HCT116 (cell line): ENCODE measurements at regions not wholly inside any gene's neighbourhood (a gene's known extent, or its start where the extent isn't known, plus 50 kb on each side); places are given as distances from the start of the nearest gene placed in this dataset.

Experiments
- ATAC-seq: fragments of 200-7000 bp; cut with Tn5 transposase; 2 replicates; pipeline ENCODE4 v1.9.1; 2020; ENCODE audit warnings: mild to moderate bottlenecking, moderate library complexity
- BruUV-seq: library from RNA; stranded (reverse); fragments of 400-500 nt; replicated peaks from 2 replicates; lab custom pipeline; 2021; lab: Mats Ljungman, UMichigan
- CTCF ChIA-PET: fragments of 300-600 bp; sonication (Branson Sonifier 250); formaldehyde crosslinking; loops from one replicate; lab custom pipeline; 2021; ENCODE audit warnings: antibody characterized with exemption; lab: Charles Lee
- POLR2A ChIA-PET: fragments of 300-600, 350-600 bp; sonication (Branson Sonifier 250); formaldehyde crosslinking; loops from one replicate; lab custom pipeline; 2021; ENCODE audit warnings: antibody characterized with exemption; lab: Charles Lee
- RAD21 ChIA-PET, 2 experiments: fragments of 300-600 bp; sonication (Branson Sonifier 250); formaldehyde crosslinking; loops; one replicate each; lab custom pipeline; 2023; ENCODE audit warnings: low total read pairs in 2 of 2; ENCODE audit not compliant: uncharacterized antibody in 2 of 2, unreplicated experiment in 2 of 2, low non-redundant PET in 1 of 2; lab: Charles Lee
- DNase-seq: peaks from one replicate; pipeline ENCODE4 v3.0.0-alpha.2; 2010; ENCODE audit warnings: low read depth, low spot score
- H2AFZ ChIP-seq: fragments of 200-600 bp; shearing (Covaris generic), sonication (generic); 2 replicates; pipeline ENCODE4 v1.6.1; 2017; ENCODE audit warnings: low read depth, mixed run types, mixed read lengths, antibody characterized with exemption, low read length; ENCODE audit not compliant: poor library complexity, severe bottlenecking
- H3K27ac ChIP-seq: 2 replicates; pipeline ENCODE4 v1.5.1; 2012; ENCODE audit warnings: low read depth, low read length
- H3K27me3 ChIP-seq: fragments of 200-600 bp; sonication (generic); 2 replicates; pipeline ENCODE4 v1.6.1; 2016; ENCODE audit warnings: mixed run types, low read length, mixed read lengths; ENCODE audit not compliant: insufficient read depth
- H3K36me3 ChIP-seq, 2 experiments: fragments of 200-500 bp in 1 of 2; fragments of 200-600 bp in 1 of 2; sonication (Bioruptor generic) in 1 of 2; sonication (generic) in 1 of 2; 2 replicates each; pipeline versions ENCODE4 v1.5.1 to v1.6.1; 2014 to 2016; ENCODE audit warnings: low read length in 2 of 2, inconsistent platforms in 1 of 2, mixed read lengths in 1 of 2, mixed run types in 1 of 2; ENCODE audit not compliant: insufficient read depth in 2 of 2, control insufficient read depth in 1 of 2
- H3K4me1 ChIP-seq, 2 experiments: fragments of 200-600 bp in 1 of 2; sonication (generic) in 1 of 2; 2 replicates each; pipeline versions ENCODE4 v1.5.1 to v1.6.1; 2012 to 2017; ENCODE audit warnings: low read length in 2 of 2, inconsistent platforms in 1 of 2, mild to moderate bottlenecking in 1 of 2, mixed read lengths in 1 of 2, mixed run types in 1 of 2, moderate library complexity in 1 of 2; ENCODE audit not compliant: insufficient read depth in 2 of 2, control insufficient read depth in 1 of 2
- H3K4me2 ChIP-seq: fragments of 200-600 bp; sonication (generic); 2 replicates; pipeline ENCODE4 v1.6.1; 2017; ENCODE audit warnings: mixed run types, low read length, mixed read lengths
- H3K4me3 ChIP-seq, 2 experiments: fragments of 200-600 bp in 1 of 2; sonication (generic) in 1 of 2; replicated peaks in 1 of 2; 2 replicates each; pipeline ENCODE4 v1.5.1; 2011 to 2016; ENCODE audit warnings: low read length in 2 of 2, control low read depth in 1 of 2, low read depth in 1 of 2, mild to moderate bottlenecking in 1 of 2, mixed read lengths in 1 of 2, mixed run types in 1 of 2
- H3K79me2 ChIP-seq: fragments of 200-600 bp; sonication (generic); 2 replicates; pipeline ENCODE4 v1.6.1; 2017; ENCODE audit warnings: mild to moderate bottlenecking, mixed run types, low read length, moderate library complexity, mixed read lengths; ENCODE audit not compliant: insufficient read depth
- H3K9ac ChIP-seq: fragments of 200-600 bp; sonication (generic); 2 replicates; pipeline ENCODE4 v1.6.1; 2016; ENCODE audit warnings: low read length, mixed read lengths
- H3K9me2 ChIP-seq: fragments of 200-600 bp; sonication (generic), shearing (Covaris generic); 2 replicates; pipeline ENCODE4 v1.6.1; 2017; ENCODE audit warnings: mixed run types, mild to moderate bottlenecking, moderate library complexity; ENCODE audit not compliant: insufficient read depth
- H3K9me3 ChIP-seq, 2 experiments: fragments of 200-500 bp in 1 of 2; fragments of 200-600 bp in 1 of 2; sonication (Bioruptor generic) in 1 of 2; sonication (generic) in 1 of 2; 2 replicates each; pipeline ENCODE4 v1.6.1; 2014 to 2017; ENCODE audit warnings: low read length in 2 of 2, mixed read lengths in 2 of 2, inconsistent platforms in 1 of 2, low read depth in 1 of 2, mild to moderate bottlenecking in 1 of 2, mixed run types in 1 of 2, moderate library complexity in 1 of 2; ENCODE audit not compliant: control insufficient read depth in 1 of 2, insufficient read depth in 1 of 2
- H4K20me1 ChIP-seq: fragments of 200-600 bp; sonication (generic), shearing (Covaris generic); 2 replicates; pipeline ENCODE4 v1.6.1; 2017; ENCODE audit warnings: mixed run types, mild to moderate bottlenecking, moderate library complexity; ENCODE audit not compliant: insufficient read depth
- RAD21 ChIP-seq: IDR thresholded peaks from 2 replicates; pipeline ENCODE4 v1.6.1; 2012; ENCODE audit warnings: low read depth, mild to moderate bottlenecking
- ZNF274 ChIP-seq: fragments of 200-500 bp; sonication (Bioruptor generic); IDR thresholded peaks from 2 replicates; pipeline ENCODE4 v1.6.1; 2014; ENCODE audit warnings: mild to moderate bottlenecking, low read depth, low read length, inconsistent platforms
- intact Hi-C: fragments of 100-400 bp; cut with micrococcal nuclease; formaldehyde crosslinking; loops from 2 replicates; pipeline ENCODE4 v1.10.0; 2022
- TF ChIP-seq, protein P1 (sequence below): IDR thresholded peaks from 2 replicates; pipeline ENCODE4 v1.6.1; 2012; ENCODE audit warnings: low read depth
- TF ChIP-seq, protein P2 (sequence below), 3 experiments: fragments of 200-600 bp in 1 of 3; sonication (generic) in 1 of 3; IDR thresholded peaks in 2 of 3; conservative IDR thresholded peaks in 1 of 3; 2 replicates each; pipeline ENCODE4 v1.5.1; 2012 to 2017; ENCODE audit warnings: low read depth in 2 of 3, low read length in 2 of 3, antibody characterized with exemption in 1 of 3, borderline replicate concordance in 1 of 3, control low read depth in 1 of 3, mild to moderate bottlenecking in 1 of 3, mixed read lengths in 1 of 3, mixed run types in 1 of 3, moderate library complexity in 1 of 3; ENCODE audit not compliant: insufficient read depth in 1 of 3

DNA sequence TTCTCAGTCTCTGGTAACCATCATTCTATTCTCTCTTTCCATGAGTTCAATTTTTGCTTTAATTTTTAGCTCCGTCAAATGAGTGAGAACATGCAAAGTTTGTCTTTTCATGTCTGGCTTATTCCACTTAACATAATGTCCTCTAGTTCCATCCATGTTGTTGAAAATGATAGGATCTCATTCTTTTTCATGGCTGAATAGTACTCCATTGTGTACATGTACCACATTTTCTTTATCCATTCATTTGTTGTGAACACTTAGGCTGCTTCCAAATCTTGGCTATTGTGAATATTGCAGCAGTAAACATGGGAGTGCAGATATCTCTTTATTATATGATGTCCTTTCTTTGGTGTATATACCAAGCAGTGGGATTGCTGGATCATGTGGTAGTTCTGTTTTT lies 145.4 kb upstream of the E2F7 start:
- Histone ChIP-seq H4K20me1 (no peaks in the 10 kb centered on the region), H3K9ac (no peak overlapping the region), H3K9me2 (no peaks in the 10 kb centered on the region), H3K27ac (no peak overlapping the region), H3K79me2 (no peaks in the 10 kb centered on the region), H3K27me3 (no peaks in the 10 kb centered on the region), H3K4me2 (no peak overlapping the region), H2AFZ (no peak overlapping the region), H3K36me3 (no peaks in the 10 kb centered on the region), H3K4me1 (peaks cover 0 to 3% of the 10 kb centered on the region in 2 experiments; a peak in 1 of 4 replicates), H3K4me3 (no peak overlapping the region), H3K9me3 (peaks cover 0 to 4% of the 10 kb centered on the region in 2 experiments; a peak in 1 of 4 replicates)
- TF ChIP-seq, protein P1, sequence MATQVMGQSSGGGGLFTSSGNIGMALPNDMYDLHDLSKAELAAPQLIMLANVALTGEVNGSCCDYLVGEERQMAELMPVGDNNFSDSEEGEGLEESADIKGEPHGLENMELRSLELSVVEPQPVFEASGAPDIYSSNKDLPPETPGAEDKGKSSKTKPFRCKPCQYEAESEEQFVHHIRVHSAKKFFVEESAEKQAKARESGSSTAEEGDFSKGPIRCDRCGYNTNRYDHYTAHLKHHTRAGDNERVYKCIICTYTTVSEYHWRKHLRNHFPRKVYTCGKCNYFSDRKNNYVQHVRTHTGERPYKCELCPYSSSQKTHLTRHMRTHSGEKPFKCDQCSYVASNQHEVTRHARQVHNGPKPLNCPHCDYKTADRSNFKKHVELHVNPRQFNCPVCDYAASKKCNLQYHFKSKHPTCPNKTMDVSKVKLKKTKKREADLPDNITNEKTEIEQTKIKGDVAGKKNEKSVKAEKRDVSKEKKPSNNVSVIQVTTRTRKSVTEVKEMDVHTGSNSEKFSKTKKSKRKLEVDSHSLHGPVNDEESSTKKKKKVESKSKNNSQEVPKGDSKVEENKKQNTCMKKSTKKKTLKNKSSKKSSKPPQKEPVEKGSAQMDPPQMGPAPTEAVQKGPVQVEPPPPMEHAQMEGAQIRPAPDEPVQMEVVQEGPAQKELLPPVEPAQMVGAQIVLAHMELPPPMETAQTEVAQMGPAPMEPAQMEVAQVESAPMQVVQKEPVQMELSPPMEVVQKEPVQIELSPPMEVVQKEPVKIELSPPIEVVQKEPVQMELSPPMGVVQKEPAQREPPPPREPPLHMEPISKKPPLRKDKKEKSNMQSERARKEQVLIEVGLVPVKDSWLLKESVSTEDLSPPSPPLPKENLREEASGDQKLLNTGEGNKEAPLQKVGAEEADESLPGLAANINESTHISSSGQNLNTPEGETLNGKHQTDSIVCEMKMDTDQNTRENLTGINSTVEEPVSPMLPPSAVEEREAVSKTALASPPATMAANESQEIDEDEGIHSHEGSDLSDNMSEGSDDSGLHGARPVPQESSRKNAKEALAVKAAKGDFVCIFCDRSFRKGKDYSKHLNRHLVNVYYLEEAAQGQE, result no peak
- ChIA-PET CTCF (no interaction called here), RAD21 (no interaction called here), POLR2A (no interaction called here)
- intact Hi-C loops, result no loop called here
- DNase-seq (no peak), ATAC-seq (no peak)
- BruUV-seq, result no TSS peak

DNA sequence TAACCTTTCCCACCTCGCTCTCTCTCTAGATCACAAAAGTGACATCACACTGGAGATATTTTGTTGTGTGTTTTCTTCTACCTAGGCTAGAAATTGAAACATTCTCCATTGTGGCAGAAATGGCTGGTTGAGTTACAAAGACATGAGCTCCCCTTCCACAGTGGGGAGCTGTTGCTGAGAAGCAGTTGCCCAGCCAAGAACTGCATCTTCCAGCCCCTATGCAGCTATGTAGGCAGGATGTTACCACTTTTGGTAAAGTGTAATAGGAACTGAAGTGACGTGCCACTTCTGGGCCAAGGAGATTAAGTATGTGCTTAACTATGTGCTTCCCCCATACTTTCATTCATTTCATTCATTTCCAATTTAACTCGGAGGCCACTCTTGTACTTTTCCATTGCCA lies 138.7 kb upstream of the E2F7 start:
- DNase-seq (no peak), ATAC-seq (peak; percentile 58)
- Histone ChIP-seq H2AFZ (no peak overlapping the region), H3K4me3 (no peak overlapping the region), H3K79me2 (no peaks in the 10 kb centered on the region), H3K27me3 (no peaks in the 10 kb centered on the region), H3K27ac (no peak overlapping the region), H3K4me2 (no peak overlapping the region), H3K36me3 (no peaks in the 10 kb centered on the region), H4K20me1 (no peaks in the 10 kb centered on the region), H3K9me3 (no peaks in the 10 kb centered on the region), H3K4me1 (no peaks in the 10 kb centered on the region), H3K9ac (no peak overlapping the region), H3K9me2 (no peaks in the 10 kb centered on the region)
- TF ChIP-seq ZNF274, result no peak
- 0 out of 2 replicates have a peak, but pooled peaks have one; percentile 16 for TF ChIP-seq RAD21
- TF ChIP-seq, protein P2, sequence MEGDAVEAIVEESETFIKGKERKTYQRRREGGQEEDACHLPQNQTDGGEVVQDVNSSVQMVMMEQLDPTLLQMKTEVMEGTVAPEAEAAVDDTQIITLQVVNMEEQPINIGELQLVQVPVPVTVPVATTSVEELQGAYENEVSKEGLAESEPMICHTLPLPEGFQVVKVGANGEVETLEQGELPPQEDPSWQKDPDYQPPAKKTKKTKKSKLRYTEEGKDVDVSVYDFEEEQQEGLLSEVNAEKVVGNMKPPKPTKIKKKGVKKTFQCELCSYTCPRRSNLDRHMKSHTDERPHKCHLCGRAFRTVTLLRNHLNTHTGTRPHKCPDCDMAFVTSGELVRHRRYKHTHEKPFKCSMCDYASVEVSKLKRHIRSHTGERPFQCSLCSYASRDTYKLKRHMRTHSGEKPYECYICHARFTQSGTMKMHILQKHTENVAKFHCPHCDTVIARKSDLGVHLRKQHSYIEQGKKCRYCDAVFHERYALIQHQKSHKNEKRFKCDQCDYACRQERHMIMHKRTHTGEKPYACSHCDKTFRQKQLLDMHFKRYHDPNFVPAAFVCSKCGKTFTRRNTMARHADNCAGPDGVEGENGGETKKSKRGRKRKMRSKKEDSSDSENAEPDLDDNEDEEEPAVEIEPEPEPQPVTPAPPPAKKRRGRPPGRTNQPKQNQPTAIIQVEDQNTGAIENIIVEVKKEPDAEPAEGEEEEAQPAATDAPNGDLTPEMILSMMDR (IDR thresholded peaks at IDR 0.05 in 2 of 3, conservative IDR thresholded peaks at IDR 0.05 in 1 of 3; ENCODE audit: borderline replicate concordance in 1 of 3, insufficient read depth in 1 of 3, low read depth in 2 of 3, low read length in 2 of 3), result peak in 2 of 3 experiments; percentile 30 to 33; a peak in 3 of 6 replicates
- ChIA-PET RAD21 (no interaction called here), POLR2A (no interaction called here), CTCF (interaction anchor here (1.0 kb wide), 1 partner anchor 481 kb away, joined by 6 read pairs; no protein-coding TSS in a partner anchor)
- BruUV-seq, result no TSS peak
- intact Hi-C loops, result no loop called here
